OCI-LY1 (cell line): ENCODE measurements at regions not wholly inside any gene's neighbourhood (a gene's known extent, or its start where the extent isn't known, plus 50 kb on each side); places are given as distances from the start of the nearest gene placed in this dataset.

Source experiments
- H2AFZ ChIP-seq: fragments of 200-600 bp; sonication (generic), shearing (Covaris generic); 2 replicates; pipeline ENCODE4 v1.6.0; 2014; ENCODE audit warnings: antibody characterized with exemption, mild to moderate bottlenecking, low read length
- H3F3A ChIP-seq: fragments of 200-600 bp; sonication (generic), shearing (Covaris generic); 2 replicates; pipeline ENCODE4 v1.6.0; 2014; ENCODE audit warnings: mild to moderate bottlenecking, antibody characterized with exemption, low read length, moderate library complexity; ENCODE audit not compliant: insufficient read depth
- H3K27ac ChIP-seq: fragments of 200-600 bp; sonication (generic); 2 replicates; pipeline ENCODE4 v1.5.1; 2014; ENCODE audit warnings: low read length, mixed run types, mild to moderate bottlenecking, low read depth; ENCODE audit not compliant: poor library complexity, severe bottlenecking
- H3K27me3 ChIP-seq: fragments of 200-600 bp; sonication (generic); 2 replicates; pipeline ENCODE4 v1.6.0; 2014; ENCODE audit warnings: antibody characterized with exemption, mild to moderate bottlenecking, low read length, moderate library complexity; ENCODE audit not compliant: insufficient read depth
- H3K36me3 ChIP-seq: fragments of 200-600 bp; sonication (generic); 2 replicates; pipeline ENCODE4 v1.6.1; 2014; ENCODE audit warnings: mild to moderate bottlenecking, antibody characterized with exemption, low read length, moderate library complexity, mixed read lengths; ENCODE audit not compliant: insufficient read depth
- H3K4me1 ChIP-seq: fragments of 200-600 bp; sonication (generic); 2 replicates; pipeline ENCODE4 v1.5.1; 2014; ENCODE audit warnings: mild to moderate bottlenecking, low read length, moderate library complexity; ENCODE audit not compliant: insufficient read depth, severe bottlenecking
- H3K4me2 ChIP-seq: fragments of 200-600 bp; sonication (generic), shearing (Covaris generic); 2 replicates; pipeline ENCODE4 v1.6.1; 2014; ENCODE audit warnings: low read length
- H3K4me3 ChIP-seq: fragments of 200-600 bp; sonication (generic); 2 replicates; pipeline ENCODE4 v1.5.1; 2014; ENCODE audit warnings: low read length, low read depth, mild to moderate bottlenecking, mixed read lengths; ENCODE audit not compliant: poor library complexity, severe bottlenecking
- H3K79me2 ChIP-seq: fragments of 200-600 bp; shearing (Covaris generic); 2 replicates; pipeline ENCODE4 v1.6.1; 2016; ENCODE audit warnings: mixed run types, low read length, mixed read lengths; ENCODE audit not compliant: insufficient read depth
- H3K9ac ChIP-seq: fragments of 200-600 bp; sonication (generic), shearing (Covaris generic); 2 replicates; pipeline ENCODE4 v1.6.1; 2014; ENCODE audit warnings: mild to moderate bottlenecking, low read length, mixed read lengths
- H3K9me2 ChIP-seq: fragments of 200-600 bp; sonication (generic), shearing (Covaris generic); 2 replicates; pipeline ENCODE4 v1.6.1; 2014; ENCODE audit warnings: low read depth, mild to moderate bottlenecking, low read length, mixed read lengths
- H3K9me3 ChIP-seq: fragments of 200-600 bp; shearing (Covaris generic); 2 replicates; pipeline ENCODE4 v1.6.1; 2014; ENCODE audit warnings: low read length, mixed read lengths
- H4K20me1 ChIP-seq: fragments of 200-600 bp; sonication (generic), shearing (Covaris generic); 2 replicates; pipeline ENCODE4 v1.6.0; 2016; ENCODE audit warnings: mild to moderate bottlenecking, low read length; ENCODE audit not compliant: insufficient read depth
- EZH2 ChIP-seq: fragments of 200-600 bp; sonication (generic), shearing (Covaris generic); IDR thresholded peaks from 2 replicates; pipeline ENCODE4 v1.8.0; 2017; ENCODE audit warnings: borderline replicate concordance, mixed run types, mild to moderate bottlenecking, antibody characterized with exemption, low read length, moderate library complexity, mixed read lengths
- TF ChIP-seq, protein P1 (sequence below): fragments of 200-600 bp; sonication (generic), shearing (Covaris generic); IDR thresholded peaks from 2 replicates; pipeline ENCODE4 v1.5.1; 2017; ENCODE audit warnings: mild to moderate bottlenecking, antibody characterized with exemption, low read length, moderate library complexity, mixed read lengths

- H2AFZ ChIP-seq: no peak overlapping the region
- no peak overlapping the region for H3K27ac ChIP-seq
- no peaks in the 10 kb centered on the region for H3K36me3 ChIP-seq
- no peaks in the 10 kb centered on the region for H3K9me2 ChIP-seq
- no peaks in the 10 kb centered on the region for H3K27me3 ChIP-seq
- H3F3A ChIP-seq: no peaks in the 10 kb centered on the region
- H3K79me2 ChIP-seq: no peaks in the 10 kb centered on the region
- no peaks in the 10 kb centered on the region for H3K4me1 ChIP-seq
- H3K9ac ChIP-seq: no peak overlapping the region
- no peak overlapping the region for H3K4me3 ChIP-seq
- TF ChIP-seq, protein P1, sequence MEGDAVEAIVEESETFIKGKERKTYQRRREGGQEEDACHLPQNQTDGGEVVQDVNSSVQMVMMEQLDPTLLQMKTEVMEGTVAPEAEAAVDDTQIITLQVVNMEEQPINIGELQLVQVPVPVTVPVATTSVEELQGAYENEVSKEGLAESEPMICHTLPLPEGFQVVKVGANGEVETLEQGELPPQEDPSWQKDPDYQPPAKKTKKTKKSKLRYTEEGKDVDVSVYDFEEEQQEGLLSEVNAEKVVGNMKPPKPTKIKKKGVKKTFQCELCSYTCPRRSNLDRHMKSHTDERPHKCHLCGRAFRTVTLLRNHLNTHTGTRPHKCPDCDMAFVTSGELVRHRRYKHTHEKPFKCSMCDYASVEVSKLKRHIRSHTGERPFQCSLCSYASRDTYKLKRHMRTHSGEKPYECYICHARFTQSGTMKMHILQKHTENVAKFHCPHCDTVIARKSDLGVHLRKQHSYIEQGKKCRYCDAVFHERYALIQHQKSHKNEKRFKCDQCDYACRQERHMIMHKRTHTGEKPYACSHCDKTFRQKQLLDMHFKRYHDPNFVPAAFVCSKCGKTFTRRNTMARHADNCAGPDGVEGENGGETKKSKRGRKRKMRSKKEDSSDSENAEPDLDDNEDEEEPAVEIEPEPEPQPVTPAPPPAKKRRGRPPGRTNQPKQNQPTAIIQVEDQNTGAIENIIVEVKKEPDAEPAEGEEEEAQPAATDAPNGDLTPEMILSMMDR: no peak
- TF ChIP-seq EZH2: no peak
- no peaks in the 10 kb centered on the region for H3K9me3 ChIP-seq
- H3K4me2 ChIP-seq: no peak overlapping the region
- H4K20me1 ChIP-seq: no peaks in the 10 kb centered on the region
Measured at GRCh38 chr18:29154196-29154757, 977.3 kb upstream of the CDH2 start.

- H3K79me2 ChIP-seq: no peaks in the 10 kb centered on the region
- H3K4me1 ChIP-seq: no peaks in the 10 kb centered on the region
- no peaks in the 10 kb centered on the region for H3F3A ChIP-seq
- no peaks in the 10 kb centered on the region for H3K9me2 ChIP-seq
- H2AFZ ChIP-seq: no peak overlapping the region
- no peak overlapping the region for H3K4me2 ChIP-seq
- no peaks in the 10 kb centered on the region for H3K27me3 ChIP-seq
- TF ChIP-seq EZH2: no peak
- TF ChIP-seq, protein P1: no peak
- no peaks in the 10 kb centered on the region for H4K20me1 ChIP-seq
- H3K4me3 ChIP-seq: no peak overlapping the region
- H3K36me3 ChIP-seq: no peaks in the 10 kb centered on the region
- H3K27ac ChIP-seq: no peak overlapping the region
- H3K9me3 ChIP-seq: no peaks in the 10 kb centered on the region
- H3K9ac ChIP-seq: no peak overlapping the region
Measured at GRCh38 chr18:29153091-29153490, 976.2 kb upstream of the CDH2 start.

- no peaks in the 10 kb centered on the region for H3K79me2 ChIP-seq
- no peak overlapping the region for H2AFZ ChIP-seq
- H3K4me2 ChIP-seq: no peak overlapping the region
- no peaks in the 10 kb centered on the region for H3K4me1 ChIP-seq
- no peaks in the 10 kb centered on the region for H4K20me1 ChIP-seq
- TF ChIP-seq, protein P1: no peak
- no peak for TF ChIP-seq EZH2
- H3F3A ChIP-seq: no peaks in the 10 kb centered on the region
- no peak overlapping the region for H3K4me3 ChIP-seq
- H3K27ac ChIP-seq: no peak overlapping the region
- no peaks in the 10 kb centered on the region for H3K9me2 ChIP-seq
- no peaks in the 10 kb centered on the region for H3K36me3 ChIP-seq
- no peak overlapping the region for H3K9ac ChIP-seq
- H3K9me3 ChIP-seq: no peaks in the 10 kb centered on the region
- no peaks in the 10 kb centered on the region for H3K27me3 ChIP-seq
Measured at GRCh38 chr18:29147944-29148343, 971.0 kb upstream of the CDH2 start.
